ENCODE measurements at regions not wholly inside any gene's neighbourhood (a gene's known extent, or its start where the extent isn't known, plus 50 kb on each side); places are given as distances from the start of the nearest gene placed in this dataset.

GRCh38 chr10:29098423-29098822, 190.4 kb upstream of the LYZL1 start:
- no peak for TF ChIP-seq POLR2A (IDR thresholded peaks at IDR 0.05; ENCODE audit: low read depth, low read length)
- DNase-seq (ENCODE audit: insufficient read length, low spot score) (no peak), FAIRE-seq (no peak)

- TF ChIP-seq POLR2A (IDR thresholded peaks at IDR 0.05; ENCODE audit: low read depth, low read length), result no peak
- FAIRE-seq (no peak), DNase-seq (ENCODE audit: insufficient read length, low spot score) (no peak)
These were observed 189.9 kb upstream of the LYZL1 start for GRCh38 chr10:29099001-29099400.

- DNase-seq (ENCODE audit: insufficient read length, low spot score) (no peak), FAIRE-seq (no peak)
- no peak for TF ChIP-seq POLR2A (IDR thresholded peaks at IDR 0.05; ENCODE audit: low read depth, low read length)
These were observed 189.5 kb upstream of the LYZL1 start for GRCh38 chr10:29099415-29099814.

GRCh38 chr10:29100505-29100904, 188.4 kb upstream of the LYZL1 start:
- no peak for FAIRE-seq
- no peak for TF ChIP-seq POLR2A (IDR thresholded peaks at IDR 0.05; ENCODE audit: low read depth, low read length)
- no peak for DNase-seq (ENCODE audit: insufficient read length, low spot score)

GRCh38 chr10:29102233-29102632, 186.6 kb upstream of the LYZL1 start:
- no peak for TF ChIP-seq POLR2A (IDR thresholded peaks at IDR 0.05; ENCODE audit: low read depth, low read length)
- FAIRE-seq, result no peak
- DNase-seq (ENCODE audit: insufficient read length, low spot score), result no peak

GRCh38 chr10:29102636-29103035, 186.2 kb upstream of the LYZL1 start:
- no peak for TF ChIP-seq POLR2A (IDR thresholded peaks at IDR 0.05; ENCODE audit: low read depth, low read length)
- no peak for FAIRE-seq
- DNase-seq (ENCODE audit: insufficient read length, low spot score), result no peak

- DNase-seq (ENCODE audit: insufficient read length, low spot score), result no peak
- no peak for FAIRE-seq
- TF ChIP-seq POLR2A (IDR thresholded peaks at IDR 0.05; ENCODE audit: low read depth, low read length), result no peak
These were observed 184.0 kb upstream of the LYZL1 start for GRCh38 chr10:29104661-29105399.

- no peak for FAIRE-seq
- DNase-seq (ENCODE audit: insufficient read length, low spot score), result peak; percentile 33
- TF ChIP-seq POLR2A (IDR thresholded peaks at IDR 0.05; ENCODE audit: low read depth, low read length), result no peak
These were observed 183.2 kb upstream of the LYZL1 start for GRCh38 chr10:29105516-29106215.

- DNase-seq (ENCODE audit: insufficient read length, low spot score) (no peak), FAIRE-seq (no peak)
- TF ChIP-seq POLR2A (IDR thresholded peaks at IDR 0.05; ENCODE audit: low read depth, low read length), result no peak
These were observed 182.6 kb upstream of the LYZL1 start for GRCh38 chr10:29106287-29106686.

- TF ChIP-seq POLR2A (IDR thresholded peaks at IDR 0.05; ENCODE audit: low read depth, low read length), result no peak
- DNase-seq (ENCODE audit: insufficient read length, low spot score), result no peak
- FAIRE-seq, result no peak
These were observed 180.9 kb upstream of the LYZL1 start for GRCh38 chr10:29107866-29108498.

- DNase-seq (ENCODE audit: insufficient read length, low spot score) (no peak), FAIRE-seq (no peak)
- no peak for TF ChIP-seq POLR2A (IDR thresholded peaks at IDR 0.05; ENCODE audit: low read depth, low read length)
These were observed 178.9 kb upstream of the LYZL1 start for GRCh38 chr10:29109707-29110571.

GRCh38 chr10:29112827-29113615, 175.8 kb upstream of the LYZL1 start:
- no peak for TF ChIP-seq POLR2A (IDR thresholded peaks at IDR 0.05; ENCODE audit: low read depth, low read length)
- FAIRE-seq (no peak), DNase-seq (ENCODE audit: insufficient read length, low spot score) (no peak)

GRCh38 chr10:29113616-29113945, 175.3 kb upstream of the LYZL1 start:
- no peak for TF ChIP-seq POLR2A (IDR thresholded peaks at IDR 0.05; ENCODE audit: low read depth, low read length)

More at GRCh38 chr10:29113616-29113945, 175.3 kb upstream of the LYZL1 start:
- no peak for DNase-seq (ENCODE audit: insufficient read length, low spot score)
- FAIRE-seq, result no peak

Data from H54 (cell line).